ENCODE measurements at regions not wholly inside any gene's neighbourhood (a gene's known extent, or its start where the extent isn't known, plus 50 kb on each side); places are given as distances from the start of the nearest gene placed in this dataset.

GRCh38 chr13:90806016-90806615 lies 541.4 kb upstream of the MIR17HG start:
- intact Hi-C loops (cut with DNase I), result no loop called here
- H3K4me3 ChIP-seq (replicated peaks in 1 of 3), result no peak overlapping the region
- 68 to 80% methylated on average over 1 of the region's 1 CpG for WGBS, 2 donors
- DNase-seq, result no peak
- H3K9me3 ChIP-seq, result no peaks in the 10 kb centered on the region
- no peaks in the 10 kb centered on the region for H3K36me3 ChIP-seq
- TF ChIP-seq POLR2A (IDR thresholded peaks at IDR 0.05), result no peak
- no peak for TF ChIP-seq CTCF (IDR thresholded peaks at IDR 0.05)
- no peak overlapping the region for H3K27ac ChIP-seq
- peaks cover 18 to 23% of the 10 kb centered on the region in 2 donors for H3K4me1 ChIP-seq
- no peaks in the 10 kb centered on the region for H3K27me3 ChIP-seq

GRCh38 chr13:90806892-90807291 lies 540.6 kb upstream of the MIR17HG start:
- no peaks in the 10 kb centered on the region for H3K36me3 ChIP-seq

GRCh38 chr13:90808838-90809237 lies 538.6 kb upstream of the MIR17HG start:
- no peak for DNase-seq
- H3K9me3 ChIP-seq, result no peaks in the 10 kb centered on the region
- H3K4me1 ChIP-seq, result peaks cover 13 to 18% of the 10 kb centered on the region in 2 donors
- H3K4me3 ChIP-seq (replicated peaks in 1 of 3), result no peak overlapping the region
- H3K36me3 ChIP-seq, result no peaks in the 10 kb centered on the region
- TF ChIP-seq CTCF (IDR thresholded peaks at IDR 0.05), result no peak
- TF ChIP-seq POLR2A (IDR thresholded peaks at IDR 0.05), result no peak
- H3K27ac ChIP-seq, result no peak overlapping the region
- H3K27me3 ChIP-seq, result no peaks in the 10 kb centered on the region
- intact Hi-C loops (cut with DNase I), result no loop called here

More at GRCh38 chr13:90806892-90807291, 540.6 kb upstream of the MIR17HG start:
- TF ChIP-seq POLR2A (IDR thresholded peaks at IDR 0.05) (no peak), CTCF (IDR thresholded peaks at IDR 0.05) (no peak)
- 38 to 51% methylated on average over 2 of the region's 2 CpGs for WGBS, 2 donors
- Histone ChIP-seq H3K4me1 (peaks cover 13 to 23% of the 10 kb centered on the region in 2 donors), H3K27ac (no peak overlapping the region), H3K9me3 (no peaks in the 10 kb centered on the region), H3K4me3 (replicated peaks in 1 of 3) (no peak overlapping the region), H3K27me3 (no peaks in the 10 kb centered on the region)
- intact Hi-C loops (cut with DNase I), result no loop called here
- DNase-seq, result no peak

- TF ChIP-seq CTCF (IDR thresholded peaks at IDR 0.05) (no peak), POLR2A (IDR thresholded peaks at IDR 0.05) (no peak)
- Histone ChIP-seq H3K4me1 (no peaks in the 10 kb centered on the region), H3K36me3 (no peaks in the 10 kb centered on the region), H3K27ac (no peak overlapping the region), H3K9me3 (no peaks in the 10 kb centered on the region), H3K4me3 (replicated peaks in 1 of 3) (no peak overlapping the region), H3K27me3 (no peaks in the 10 kb centered on the region)
- intact Hi-C loops (cut with DNase I), result no loop called here
- no peak for DNase-seq
- WGBS, 2 donors, result 64 to 83% methylated on average over 2 of the region's 2 CpGs
These were observed 523.5 kb upstream of the MIR17HG start for GRCh38 chr13:90824032-90824431.

GRCh38 chr13:90826688-90827087 lies 520.8 kb upstream of the MIR17HG start:
- Histone ChIP-seq H3K9me3 (no peaks in the 10 kb centered on the region), H3K36me3 (no peaks in the 10 kb centered on the region), H3K27ac (no peak overlapping the region), H3K4me3 (replicated peaks in 1 of 3) (no peak overlapping the region), H3K27me3 (no peaks in the 10 kb centered on the region), H3K4me1 (no peaks in the 10 kb centered on the region)
- TF ChIP-seq CTCF (IDR thresholded peaks at IDR 0.05) (no peak), POLR2A (IDR thresholded peaks at IDR 0.05) (no peak)
- WGBS, 2 donors, result 84 to 85% methylated on average over 2 of the region's 2 CpGs
- DNase-seq, result no peak
- intact Hi-C loops (cut with DNase I), result no loop called here

Data from thyroid gland (tissue), 4 donors.